ENCODE measurements at regions not wholly inside any gene's neighbourhood (a gene's known extent, or its start where the extent isn't known, plus 50 kb on each side); places are given as distances from the start of the nearest gene placed in this dataset.

GRCh38 chr1:239222999-239223398, 163.4 kb upstream of the CHRM3 start:
- no peak for FAIRE-seq
- no peak for DNase-seq (ENCODE audit: low spot score in 2 of 2)

GRCh38 chr1:239221656-239222055, 164.7 kb upstream of the CHRM3 start:
- no peak for FAIRE-seq
- no peak for DNase-seq (ENCODE audit: low spot score in 2 of 2)

GRCh38 chr1:239219679-239220078, 166.7 kb upstream of the CHRM3 start:
- DNase-seq (ENCODE audit: low spot score in 2 of 2) (no peak), FAIRE-seq (no peak)

GRCh38 chr1:239218301-239218700, 168.1 kb upstream of the CHRM3 start:
- DNase-seq (ENCODE audit: low spot score in 2 of 2) (no peak), FAIRE-seq (no peak)

- FAIRE-seq (no peak), DNase-seq (ENCODE audit: low spot score in 2 of 2) (no peak)
These were observed 173.6 kb upstream of the CHRM3 start for GRCh38 chr1:239212811-239213220.

DNA sequence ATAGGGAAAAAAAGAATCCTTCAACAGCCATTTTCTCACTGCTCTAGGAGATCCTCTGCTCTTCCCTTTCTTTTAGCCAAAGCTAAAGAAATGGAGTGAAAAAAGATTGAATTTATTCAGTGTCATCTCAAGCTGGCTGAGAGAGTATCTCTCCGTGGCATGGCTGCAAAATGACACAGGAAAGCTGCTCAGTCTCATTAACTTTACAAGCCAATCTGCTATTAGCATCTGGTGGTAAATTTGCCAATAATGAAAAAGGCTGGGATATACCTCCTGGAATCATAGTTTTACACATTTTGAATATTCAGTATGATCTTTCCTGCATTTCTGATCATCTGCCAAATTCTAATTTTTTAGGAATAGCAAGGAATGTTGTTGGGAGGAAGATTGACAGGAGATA, 176.8 kb upstream of the CHRM3 start:
- FAIRE-seq (no peak), DNase-seq (ENCODE audit: low spot score in 2 of 2) (no peak)

DNA sequence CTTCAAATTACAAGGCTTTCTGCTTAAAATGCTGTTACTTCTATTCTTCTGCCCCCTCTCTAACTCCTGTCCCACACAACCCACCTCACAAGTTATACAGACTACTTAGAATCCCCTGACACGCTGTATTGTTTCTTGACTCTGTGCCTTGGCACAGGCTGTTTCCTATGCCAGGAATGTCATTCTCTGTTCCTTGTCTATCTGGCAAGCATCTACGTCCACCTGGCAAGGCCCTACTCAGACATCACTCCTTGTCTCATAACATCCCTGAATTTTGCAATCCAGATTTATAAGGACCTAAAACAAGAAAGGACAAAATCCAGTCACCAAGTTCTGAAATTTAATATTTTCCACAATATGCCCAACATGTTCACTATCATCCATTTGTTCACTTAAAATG, 182.0 kb upstream of the CHRM3 start:
- DNase-seq (ENCODE audit: low spot score in 2 of 2) (no peak), FAIRE-seq (no peak)

DNA sequence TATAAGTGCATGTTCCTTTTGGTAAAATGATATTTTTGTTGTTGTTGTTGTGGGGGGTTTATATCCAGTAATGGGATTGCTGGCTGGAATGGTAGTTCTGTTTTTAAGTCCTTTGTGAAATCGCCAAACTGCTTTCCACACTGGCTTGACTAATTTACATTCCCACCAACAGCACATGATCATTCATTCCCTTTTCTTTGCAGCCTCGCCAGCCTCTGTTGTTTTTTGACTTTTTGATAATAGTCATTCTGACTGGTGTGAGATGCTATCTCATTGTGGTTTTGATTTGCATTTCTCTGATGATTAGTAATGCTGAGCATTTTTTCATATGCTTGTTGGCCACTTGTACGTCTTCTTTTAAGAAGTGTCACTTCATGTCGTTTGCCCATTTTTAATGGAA, 188.5 kb upstream of the CHRM3 start:
- FAIRE-seq (no peak), DNase-seq (ENCODE audit: low spot score in 2 of 2) (no peak)

DNA sequence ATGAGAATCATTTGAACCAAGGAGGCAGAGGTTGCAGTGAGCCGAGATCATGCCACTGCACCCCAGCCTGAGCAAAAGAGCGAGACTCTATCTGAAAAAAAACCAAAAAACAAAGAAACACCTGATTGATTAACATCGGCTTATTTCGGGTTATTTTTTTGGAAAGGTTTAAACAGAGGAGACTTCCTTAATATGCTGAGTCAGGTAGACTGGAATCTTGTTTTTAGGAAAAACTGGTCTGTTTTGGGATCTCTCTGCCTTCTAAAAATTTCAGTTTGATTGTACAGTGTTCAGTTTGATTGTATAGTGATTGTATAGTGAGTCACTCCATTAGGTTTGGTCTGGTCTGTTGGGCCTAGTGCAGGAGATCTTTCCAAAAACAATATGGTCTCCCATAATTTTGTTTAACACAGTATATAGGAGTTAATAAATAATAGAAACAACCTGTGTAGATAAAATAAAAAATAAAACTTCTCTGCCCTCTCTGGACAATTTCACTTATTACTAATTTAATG, 196.3 kb upstream of the CHRM3 start:
- FAIRE-seq (no peak), DNase-seq (ENCODE audit: low spot score in 2 of 2) (no peak)

- DNase-seq (ENCODE audit: low spot score in 2 of 2) = no peak
- FAIRE-seq = no peak
These were observed 199.9 kb upstream of the CHRM3 start for GRCh38 chr1:239186487-239186886.

- no peak for DNase-seq (ENCODE audit: low spot score in 2 of 2)
- no peak for FAIRE-seq
These were observed 201.1 kb upstream of the CHRM3 start for GRCh38 chr1:239185245-239185619.

- FAIRE-seq = no peak
These were observed 201.7 kb upstream of the CHRM3 start for GRCh38 chr1:239184561-239185244.

DNA sequence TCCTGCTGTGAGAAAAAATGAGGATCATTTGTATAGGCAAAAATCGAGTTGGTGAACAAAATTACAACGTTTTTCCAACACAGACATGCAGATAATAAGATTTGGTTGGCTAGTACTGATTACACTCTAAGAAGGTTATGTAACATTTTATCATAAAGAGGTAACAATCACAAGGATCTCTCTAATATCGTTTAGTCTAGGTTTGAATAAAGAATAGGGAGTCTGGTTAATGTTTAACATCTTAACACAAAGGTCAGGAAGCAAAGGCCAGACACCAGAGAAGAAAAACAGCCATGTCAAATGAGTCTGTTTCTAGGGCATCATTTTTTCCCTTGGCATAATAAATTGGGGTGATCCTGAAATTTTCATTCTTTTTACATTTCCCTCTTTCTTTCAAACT, 207.4 kb upstream of the CHRM3 start:
- no peak for FAIRE-seq

More at GRCh38 chr1:239184561-239185244, 201.7 kb upstream of the CHRM3 start:
- DNase-seq (ENCODE audit: low spot score in 2 of 2) = no peak

GRCh38 chr1:239174880-239175279, 211.5 kb upstream of the CHRM3 start:
- DNase-seq (ENCODE audit: low spot score in 2 of 2) (no peak), FAIRE-seq (no peak)

More for the DNA sequence above, 207.4 kb upstream of the CHRM3 start:
- no peak for DNase-seq (ENCODE audit: low spot score in 2 of 2)

DNA sequence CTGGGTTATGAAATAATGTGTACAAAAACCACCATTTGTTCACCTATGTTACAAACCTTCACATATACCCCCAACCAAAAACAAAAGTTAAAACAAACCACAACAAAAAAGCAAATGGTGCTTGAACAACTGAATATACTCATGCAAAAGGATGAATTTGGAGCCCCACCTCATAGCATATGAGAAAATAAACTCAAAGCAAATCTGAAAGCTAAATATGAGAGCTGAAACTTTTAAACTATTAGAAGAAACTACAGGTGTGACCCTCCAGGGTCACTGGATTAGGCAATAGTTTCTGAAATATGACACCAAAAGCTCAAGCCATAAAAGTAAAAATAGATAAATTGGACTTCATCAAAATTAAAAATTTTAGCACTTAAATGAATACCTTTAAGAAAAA, 215.5 kb upstream of the CHRM3 start:
- DNase-seq (ENCODE audit: low spot score in 2 of 2) (no peak), FAIRE-seq (no peak)

DNA sequence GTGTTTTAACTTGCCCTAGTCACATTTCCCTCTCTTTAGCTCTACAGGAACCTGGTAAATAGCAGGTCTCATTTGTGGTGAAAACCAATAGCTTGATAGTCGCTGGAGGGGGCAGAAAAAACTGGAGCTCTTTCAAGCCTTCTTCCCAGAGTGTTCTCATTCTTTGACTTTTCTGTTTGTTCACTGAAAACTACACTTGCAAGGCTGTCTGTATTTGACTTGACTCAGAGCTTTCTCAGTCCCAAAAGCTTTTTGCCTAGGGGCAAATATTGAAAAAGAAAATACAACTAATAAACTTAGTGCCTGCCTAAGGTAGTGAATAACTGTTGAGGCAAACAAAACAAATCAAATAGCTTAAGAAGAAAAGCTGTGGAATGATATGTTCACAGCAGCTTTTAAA, 217.1 kb upstream of the CHRM3 start:
- DNase-seq (ENCODE audit: low spot score in 2 of 2) (no peak), FAIRE-seq (no peak)

DNA sequence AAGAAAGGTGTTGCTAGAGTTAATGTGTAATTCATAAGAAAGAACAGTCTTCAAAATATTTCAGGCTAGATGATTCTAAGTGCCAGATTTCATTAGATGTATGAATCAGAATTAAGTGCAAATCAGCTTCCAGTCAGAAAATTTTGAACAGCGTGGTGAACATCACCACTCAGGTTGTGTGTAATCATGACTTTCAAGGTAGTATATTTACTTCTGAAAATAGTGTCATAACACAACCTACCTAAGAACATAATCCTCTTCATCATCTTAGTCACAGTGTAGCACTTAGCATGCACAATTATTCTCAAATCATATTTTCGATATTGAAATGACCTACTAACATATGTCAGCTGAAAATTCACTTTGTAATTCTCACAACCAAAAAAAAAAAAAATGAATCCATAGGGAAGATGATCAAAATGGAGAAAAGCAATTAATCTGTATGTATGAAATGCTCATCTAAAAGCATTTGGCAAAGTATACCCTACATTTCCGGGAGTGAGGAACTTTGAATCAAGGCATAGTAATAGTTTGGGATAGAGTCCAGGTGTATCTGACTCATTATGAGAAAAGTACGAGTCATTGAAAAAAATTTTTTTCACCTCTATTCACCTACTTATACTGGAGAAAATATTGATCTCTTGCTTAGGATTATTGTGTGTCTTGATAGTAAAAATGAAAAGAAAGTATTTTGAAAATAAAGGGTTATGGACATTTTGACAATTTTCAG, 221.8 kb upstream of the CHRM3 start:
- FAIRE-seq (no peak), DNase-seq (ENCODE audit: low spot score in 2 of 2) (no peak)

DNA sequence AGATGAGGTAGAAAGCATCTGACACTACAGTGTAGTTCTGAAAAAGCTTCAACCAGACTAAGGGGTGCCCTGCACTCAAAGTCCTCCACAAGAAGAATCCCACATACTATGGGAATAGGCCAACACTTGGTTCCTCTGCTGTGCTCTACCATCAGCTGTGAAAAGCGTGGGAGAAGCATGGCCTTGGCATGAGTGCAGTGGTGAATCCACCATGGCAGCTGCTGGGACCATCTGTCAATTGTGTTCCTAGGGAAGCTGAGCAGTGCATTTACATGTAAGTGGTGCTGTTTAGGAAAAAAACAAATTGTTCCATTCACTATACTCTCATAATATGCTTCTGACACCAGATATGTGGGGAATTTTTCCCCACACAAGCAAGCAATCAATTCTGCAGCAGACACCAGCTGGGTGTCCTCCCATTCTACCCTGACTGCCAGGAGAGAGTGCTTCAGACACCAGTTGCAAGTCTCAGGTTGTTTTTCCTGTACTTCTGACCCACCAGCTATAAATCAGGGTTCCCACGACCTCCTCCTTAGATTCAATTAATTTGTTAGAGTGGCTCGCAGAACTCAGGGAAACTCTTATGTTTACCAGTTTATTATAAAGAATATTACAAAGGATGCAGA, 230.8 kb upstream of the CHRM3 start:
- no peak for FAIRE-seq
- DNase-seq (ENCODE audit: low spot score in 2 of 2) = no peak

GRCh38 chr1:239151937-239152336, 234.4 kb upstream of the CHRM3 start:
- DNase-seq (ENCODE audit: low spot score in 2 of 2) (no peak), FAIRE-seq (no peak)

GRCh38 chr1:239140968-239141367, 245.4 kb upstream of the CHRM3 start:
- DNase-seq (ENCODE audit: low spot score in 2 of 2) (no peak), FAIRE-seq (no peak)

GRCh38 chr1:239139801-239140200, 246.6 kb upstream of the CHRM3 start:
- FAIRE-seq (no peak), DNase-seq (ENCODE audit: low spot score in 2 of 2) (no peak)

- no peak for FAIRE-seq
- DNase-seq (ENCODE audit: low spot score in 2 of 2) = no peak
These were observed 257.8 kb upstream of the CHRM3 start for GRCh38 chr1:239128541-239128940.

Data from frontal cortex (tissue), 3 donors.